ENCODE measurements at regions not wholly inside any gene's neighbourhood (a gene's known extent, or its start where the extent isn't known, plus 50 kb on each side); places are given as distances from the start of the nearest gene placed in this dataset.

DNA sequence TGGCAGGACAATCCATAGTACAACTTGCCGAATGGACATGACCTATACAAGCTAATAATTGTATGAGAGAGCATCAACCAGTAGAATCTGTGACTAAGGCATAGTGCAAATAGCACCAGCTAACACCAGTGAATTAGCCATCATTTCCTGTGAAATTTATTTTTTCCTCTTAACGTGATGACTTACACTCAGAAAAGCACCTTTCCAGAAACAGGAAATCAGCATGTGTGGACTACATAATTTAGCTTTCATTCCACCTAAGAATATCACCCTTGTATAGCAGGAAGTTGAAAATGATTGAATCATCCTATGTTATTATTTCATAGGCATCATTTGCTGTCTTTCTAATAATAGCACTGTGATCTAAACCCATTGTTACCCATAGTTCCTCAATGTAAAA lies 1393.4 kb upstream of the PCDH7 start:
- TF ChIP-seq, protein P1, sequence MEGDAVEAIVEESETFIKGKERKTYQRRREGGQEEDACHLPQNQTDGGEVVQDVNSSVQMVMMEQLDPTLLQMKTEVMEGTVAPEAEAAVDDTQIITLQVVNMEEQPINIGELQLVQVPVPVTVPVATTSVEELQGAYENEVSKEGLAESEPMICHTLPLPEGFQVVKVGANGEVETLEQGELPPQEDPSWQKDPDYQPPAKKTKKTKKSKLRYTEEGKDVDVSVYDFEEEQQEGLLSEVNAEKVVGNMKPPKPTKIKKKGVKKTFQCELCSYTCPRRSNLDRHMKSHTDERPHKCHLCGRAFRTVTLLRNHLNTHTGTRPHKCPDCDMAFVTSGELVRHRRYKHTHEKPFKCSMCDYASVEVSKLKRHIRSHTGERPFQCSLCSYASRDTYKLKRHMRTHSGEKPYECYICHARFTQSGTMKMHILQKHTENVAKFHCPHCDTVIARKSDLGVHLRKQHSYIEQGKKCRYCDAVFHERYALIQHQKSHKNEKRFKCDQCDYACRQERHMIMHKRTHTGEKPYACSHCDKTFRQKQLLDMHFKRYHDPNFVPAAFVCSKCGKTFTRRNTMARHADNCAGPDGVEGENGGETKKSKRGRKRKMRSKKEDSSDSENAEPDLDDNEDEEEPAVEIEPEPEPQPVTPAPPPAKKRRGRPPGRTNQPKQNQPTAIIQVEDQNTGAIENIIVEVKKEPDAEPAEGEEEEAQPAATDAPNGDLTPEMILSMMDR (IDR thresholded peaks at IDR 0.05): no peak
- TF ChIP-seq POLR2A (IDR thresholded peaks at IDR 0.05): no peak
